B cell (primary cell): ENCODE measurements at regions not wholly inside any gene's neighbourhood (a gene's known extent, or its start where the extent isn't known, plus 50 kb on each side); places are given as distances from the start of the nearest gene placed in this dataset.

ENCODE experiments used
- ATAC-seq: fragments of 200-7000 bp; cut with Tn5 transposase; one replicate; pipeline ENCODE4 v1.10.0; 2021; ENCODE audit warnings: low read depth, mild to moderate bottlenecking, moderate number of reproducible peaks, moderate library complexity
- CTCF ChIA-PET: fragments of 350-600 bp; sonication (Branson Sonifier 250); formaldehyde crosslinking; loops from one replicate; lab custom pipeline; 2021; ENCODE audit warnings: antibody characterized with exemption, inconsistent platforms; lab: Charles Lee
- POLR2A ChIA-PET: fragments of 350-600 bp; sonication (Branson Sonifier 250); formaldehyde crosslinking; loops from one replicate; lab custom pipeline; 2021; ENCODE audit warnings: antibody characterized with exemption; lab: Charles Lee
- DNase-seq: peaks from one replicate; pipeline ENCODE4 v3.0.0; 2013
- H2AFZ ChIP-seq: 2 replicates; pipeline ENCODE4 v1.6.1; 2012; ENCODE audit warnings: mild to moderate bottlenecking, low read depth, low read length; ENCODE audit not compliant: insufficient read depth, poor library complexity, severe bottlenecking
- H3K27ac ChIP-seq, 2 donors: 1 replicate in 1 of 2; 2 replicates in 1 of 2; pipeline ENCODE4 v1.5.1; 2012 to 2013; ENCODE audit warnings: low read length in 2 of 2, mild to moderate bottlenecking in 2 of 2, moderate library complexity in 1 of 2
- H3K27me3 ChIP-seq, 4 experiments: fragments of 200-600 bp in 1 of 4; sonication (generic) in 1 of 4; replicated peaks in 1 of 4; 1 replicate in 2 of 4; 2 replicates in 2 of 4; pipeline versions ENCODE4 v1.6.1 to v1.7.0; 2013 to 2016; ENCODE audit warnings: low read length in 3 of 4, mild to moderate bottlenecking in 2 of 4, mixed read lengths in 1 of 4, moderate library complexity in 1 of 4; ENCODE audit not compliant: insufficient read depth in 4 of 4, control insufficient read depth in 3 of 4; ENCODE audit errors: control extremely low read depth in 1 of 4
- H3K36me3 ChIP-seq, 2 experiments: replicated peaks in 1 of 2; 1 replicate in 1 of 2; 2 replicates in 1 of 2; pipeline versions ENCODE4 v1.6.1 to v1.7.1; 2013; ENCODE audit warnings: low read length in 1 of 2; ENCODE audit not compliant: insufficient read depth in 2 of 2, control insufficient read depth in 1 of 2; ENCODE audit errors: control extremely low read depth in 1 of 2, extremely low read depth in 1 of 2
- H3K4me1 ChIP-seq, 2 donors: fragments of 200-600 bp in 1 of 2; sonication (generic) in 1 of 2; 1 replicate in 1 of 2; 2 replicates in 1 of 2; pipeline versions ENCODE4 v1.5.1 to v1.6.1; 2013 to 2017; ENCODE audit warnings: low read length in 2 of 2; ENCODE audit not compliant: control insufficient read depth in 2 of 2, insufficient read depth in 2 of 2
- H3K4me2 ChIP-seq: replicated peaks from 2 replicates; pipeline ENCODE3; 2012; ENCODE audit warnings: mild to moderate bottlenecking, low read depth, low read length; ENCODE audit not compliant: poor library complexity, severe bottlenecking
- H3K4me3 ChIP-seq, 5 experiments: fragments of 200-600 bp in 1 of 5; sonication (generic) in 1 of 5; 1 replicate in 3 of 5; 2 replicates in 2 of 5; pipeline versions ENCODE4 v1.5.1 to v1.7.0; 2011 to 2016; ENCODE audit warnings: low read length in 4 of 5, mild to moderate bottlenecking in 4 of 5, low read depth in 2 of 5, control low read depth in 1 of 5, moderate library complexity in 1 of 5; ENCODE audit not compliant: insufficient read depth in 1 of 5; ENCODE audit errors: control extremely low read depth in 1 of 5, extremely low read depth in 1 of 5
- H3K79me2 ChIP-seq: fragments of 200-600 bp; sonication (generic); one replicate; pipeline ENCODE4 v1.6.0; 2016; ENCODE audit warnings: low read length; ENCODE audit not compliant: control insufficient read depth, insufficient read depth
- H3K9ac ChIP-seq: fragments of 200-600 bp; sonication (generic); 2 replicates; pipeline ENCODE4 v1.6.1; 2017; ENCODE audit warnings: mild to moderate bottlenecking, low read length, moderate library complexity
- H3K9me3 ChIP-seq, 3 donors: one replicate each; pipeline versions ENCODE4 v1.6.1 to v1.7.1; 2013; ENCODE audit warnings: low read length in 2 of 3; ENCODE audit not compliant: control insufficient read depth in 2 of 3, insufficient read depth in 1 of 3; ENCODE audit errors: control extremely low read depth in 1 of 3
- H4K20me1 ChIP-seq: 2 replicates; pipeline ENCODE4 v1.6.0; 2012; ENCODE audit warnings: mild to moderate bottlenecking, low read length; ENCODE audit not compliant: insufficient read depth, control insufficient read depth, poor library complexity, severe bottlenecking
- H3K27ac Mint-ChIP-seq: one replicate; pipeline ENCODE4 v1.8.0; 2021; ENCODE audit warnings: mixed read lengths
- H3K27me3 Mint-ChIP-seq: one replicate; pipeline ENCODE4 v1.8.0; 2021; ENCODE audit warnings: mixed read lengths
- H3K4me1 Mint-ChIP-seq: one replicate; pipeline ENCODE4 v1.8.0; 2021; ENCODE audit warnings: mixed read lengths
- H3K4me3 Mint-ChIP-seq: one replicate; pipeline ENCODE4 v1.8.0; 2021; ENCODE audit warnings: mixed read lengths
- H3K9me3 Mint-ChIP-seq: one replicate; pipeline ENCODE4 v1.8.0; 2022; ENCODE audit warnings: mixed read lengths; ENCODE audit not compliant: insufficient read depth
- EZH2 ChIP-seq: IDR thresholded peaks from 2 replicates; pipeline ENCODE4 v1.6.1; 2012; ENCODE audit warnings: borderline replicate concordance, low read depth, mild to moderate bottlenecking, moderate library complexity, low read length; ENCODE audit not compliant: insufficient read depth, poor library complexity, severe bottlenecking
- WGBS: methylation state at CpG from one replicate; pipeline ENCODE4 v1.1.5; 2013; ENCODE audit warnings: missing lambda C conversion rate; ENCODE audit not compliant: insufficient coverage; 5-methylcytosine and 5-hydroxymethylcytosine counted together
- intact Hi-C: fragments of 100-400 bp; cut with micrococcal nuclease; formaldehyde crosslinking; loops from one replicate; pipeline ENCODE4 v1.10.0; 2022
- TF ChIP-seq, protein P1 (sequence below): fragments of 200-600 bp; IDR thresholded peaks from one replicate; pipeline ENCODE4 v1.8.0; 2022; ENCODE audit warnings: antibody characterized with exemption, mild to moderate bottlenecking

DNA sequence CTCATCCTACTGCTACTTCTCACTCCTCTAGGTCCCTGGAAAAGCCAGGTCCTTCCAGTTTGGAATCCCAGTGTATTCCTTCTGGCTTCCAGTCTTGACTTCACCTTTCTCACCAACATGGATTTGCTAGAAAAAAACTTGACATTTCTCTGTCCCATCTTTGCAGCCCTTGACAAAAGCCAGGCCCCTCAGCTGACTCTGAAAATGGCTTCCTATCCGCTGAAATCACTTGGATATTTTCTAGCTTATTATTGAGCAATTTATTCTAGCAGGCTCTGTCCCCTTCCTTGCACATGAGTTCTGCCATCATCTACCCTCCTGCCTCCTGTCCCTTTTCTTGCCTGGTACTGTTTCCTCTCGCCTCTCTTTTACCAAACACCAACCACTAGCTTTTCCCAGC lies 427.2 kb downstream of the BUD13 start:
- DNase-seq (no peak), ATAC-seq (no peak)
- H3K27me3 Mint-ChIP-seq: no peaks in the 10 kb centered on the region
- H3K4me3 ChIP-seq: no peak overlapping the region
- no peaks in the 10 kb centered on the region for H3K27me3 ChIP-seq
- ChIA-PET CTCF (no interaction called here), POLR2A (no interaction called here)
- H3K27ac ChIP-seq: no peak overlapping the region
- H3K4me2 ChIP-seq: no peak overlapping the region
- H3K4me1 Mint-ChIP-seq: peaks cover 2% of the 10 kb centered on the region
- peaks cover 0 to 17% (median 3%) of the 10 kb centered on the region in 3 donors for H3K9me3 ChIP-seq
- H3K36me3 ChIP-seq: no peaks in the 10 kb centered on the region
- no peak overlapping the region for H3K9ac ChIP-seq
- intact Hi-C loops: no loop called here
- no peak overlapping the region for H3K4me3 Mint-ChIP-seq
- H2AFZ ChIP-seq: no peak overlapping the region
- TF ChIP-seq, protein P1, sequence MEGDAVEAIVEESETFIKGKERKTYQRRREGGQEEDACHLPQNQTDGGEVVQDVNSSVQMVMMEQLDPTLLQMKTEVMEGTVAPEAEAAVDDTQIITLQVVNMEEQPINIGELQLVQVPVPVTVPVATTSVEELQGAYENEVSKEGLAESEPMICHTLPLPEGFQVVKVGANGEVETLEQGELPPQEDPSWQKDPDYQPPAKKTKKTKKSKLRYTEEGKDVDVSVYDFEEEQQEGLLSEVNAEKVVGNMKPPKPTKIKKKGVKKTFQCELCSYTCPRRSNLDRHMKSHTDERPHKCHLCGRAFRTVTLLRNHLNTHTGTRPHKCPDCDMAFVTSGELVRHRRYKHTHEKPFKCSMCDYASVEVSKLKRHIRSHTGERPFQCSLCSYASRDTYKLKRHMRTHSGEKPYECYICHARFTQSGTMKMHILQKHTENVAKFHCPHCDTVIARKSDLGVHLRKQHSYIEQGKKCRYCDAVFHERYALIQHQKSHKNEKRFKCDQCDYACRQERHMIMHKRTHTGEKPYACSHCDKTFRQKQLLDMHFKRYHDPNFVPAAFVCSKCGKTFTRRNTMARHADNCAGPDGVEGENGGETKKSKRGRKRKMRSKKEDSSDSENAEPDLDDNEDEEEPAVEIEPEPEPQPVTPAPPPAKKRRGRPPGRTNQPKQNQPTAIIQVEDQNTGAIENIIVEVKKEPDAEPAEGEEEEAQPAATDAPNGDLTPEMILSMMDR: no peak
- TF ChIP-seq EZH2: no peak
- H3K4me1 ChIP-seq: peaks cover 0 to 3% of the 10 kb centered on the region in 2 donors
- no peaks in the 10 kb centered on the region for H4K20me1 ChIP-seq
- H3K27ac Mint-ChIP-seq: no peak overlapping the region
- peaks cover 2% of the 10 kb centered on the region for H3K9me3 Mint-ChIP-seq
- H3K79me2 ChIP-seq: no peaks in the 10 kb centered on the region
- WGBS: 76% methylated on average over 2 of the region's 2 CpGs

DNA sequence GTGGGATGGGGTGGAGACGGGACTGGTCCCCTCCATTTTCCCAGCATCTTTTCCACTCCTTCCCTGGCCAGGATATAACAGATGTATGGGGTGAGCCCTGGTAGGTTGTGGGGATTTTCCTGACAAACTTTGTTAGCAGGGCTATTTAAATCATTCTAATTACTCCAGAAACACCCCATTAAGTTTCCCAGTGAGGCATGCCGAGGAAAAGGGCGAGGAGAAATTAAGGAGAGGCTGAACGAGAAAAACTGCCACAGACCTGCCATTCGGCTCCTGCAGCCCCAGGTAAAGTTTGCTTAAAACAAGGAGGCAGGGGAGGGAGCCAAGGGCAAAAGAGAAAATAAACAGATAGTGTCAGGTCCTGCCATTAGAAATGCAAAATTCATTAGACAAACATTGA lies 428.2 kb downstream of the BUD13 start:
- Histone ChIP-seq H3K4me3 (no peak overlapping the region), H3K27ac (no peak overlapping the region), H3K4me2 (no peak overlapping the region), H3K9me3 (peaks cover 0 to 17% (median 3%) of the 10 kb centered on the region in 3 donors), H3K36me3 (no peaks in the 10 kb centered on the region), H2AFZ (no peak overlapping the region), H4K20me1 (no peaks in the 10 kb centered on the region), H3K79me2 (no peaks in the 10 kb centered on the region), H3K4me1 (peaks cover 0 to 3% of the 10 kb centered on the region in 2 donors), H3K27me3 (no peaks in the 10 kb centered on the region), H3K9ac (no peak overlapping the region)
- intact Hi-C loops: no loop called here
- Mint-ChIP-seq H3K4me3 (no peak overlapping the region), H3K27ac (no peak overlapping the region), H3K4me1 (peaks cover 2% of the 10 kb centered on the region), H3K9me3 (peaks cover 2% of the 10 kb centered on the region), H3K27me3 (no peaks in the 10 kb centered on the region)
- ChIA-PET POLR2A (no interaction called here), CTCF (no interaction called here)
- DNase-seq: no peak
- ATAC-seq: no peak
- TF ChIP-seq, protein P1: no peak
- 79% methylated on average over 2 of the region's 5 CpGs for WGBS
